GM23338 (cell line): ENCODE measurements at regions not wholly inside any gene's neighbourhood (a gene's known extent, or its start where the extent isn't known, plus 50 kb on each side); places are given as distances from the start of the nearest gene placed in this dataset.

Source experiments
- CREB1 ChIP-seq: fragments of 250-450 bp; sonication (Bioruptor Pico); IDR thresholded peaks from 2 replicates; pipeline ENCODE4 v1.5.0; 2020; ENCODE audit warnings: low read depth, mild to moderate bottlenecking, moderate library complexity
- CTCF ChIP-seq, 2 experiments: fragments of 200-600 bp in 1 of 2; sonication (generic) in 1 of 2; conservative IDR thresholded peaks; 2 replicates each; pipeline versions ENCODE4 v1.5.1 to v1.6.1; 2016 to 2017; ENCODE audit warnings: antibody characterized with exemption in 2 of 2, low read depth in 2 of 2, mild to moderate bottlenecking in 2 of 2, moderate library complexity in 1 of 2
- EZH2 ChIP-seq: fragments of 200-600 bp; sonication (generic); IDR thresholded peaks from one replicate; pipeline ENCODE4 v1.8.0; 2017; ENCODE audit warnings: antibody characterized with exemption, mild to moderate bottlenecking, low read depth; ENCODE audit not compliant: unreplicated experiment
- EZH2phosphoT487 ChIP-seq: fragments of 200-600 bp; sonication (generic); IDR thresholded peaks from one replicate; pipeline ENCODE4 v1.8.1; 2018; ENCODE audit warnings: antibody characterized with exemption; ENCODE audit not compliant: unreplicated experiment
- JUNB ChIP-seq: IDR thresholded peaks from one replicate; pipeline ENCODE4 v1.6.1; 2016; ENCODE audit warnings: antibody characterized with exemption; ENCODE audit not compliant: unreplicated experiment
- NANOG ChIP-seq: IDR thresholded peaks from 2 replicates; pipeline ENCODE4 v1.6.1; 2016; ENCODE audit warnings: antibody characterized with exemption, borderline replicate concordance
- POLR2AphosphoS5 ChIP-seq: IDR thresholded peaks from 2 replicates; pipeline ENCODE4 v1.6.1; 2016; ENCODE audit warnings: antibody characterized with exemption, low read depth
- STAT1 ChIP-seq: IDR thresholded peaks from one replicate; pipeline ENCODE4 v1.6.1; 2016; ENCODE audit warnings: antibody characterized with exemption; ENCODE audit not compliant: unreplicated experiment
- ZNF462 ChIP-seq: fragments of 250-450 bp; sonication (Bioruptor Pico); IDR thresholded peaks from 2 replicates; pipeline ENCODE4 v1.5.0; 2020; ENCODE audit warnings: mild to moderate bottlenecking, moderate library complexity
- TF ChIP-seq, protein P1 (sequence below): IDR thresholded peaks from one replicate; pipeline ENCODE4 v1.6.1; 2018; ENCODE audit warnings: antibody characterized with exemption; ENCODE audit not compliant: unreplicated experiment
- TF ChIP-seq, protein P2 (sequence below): IDR thresholded peaks from 2 replicates; pipeline ENCODE4 v1.6.1; 2016; ENCODE audit warnings: antibody characterized with exemption

- TF ChIP-seq NANOG = no peak
- TF ChIP-seq CTCF (conservative IDR thresholded peaks at IDR 0.05; ENCODE audit: low read depth in 2 of 2) = no peak
- TF ChIP-seq, protein P1, sequence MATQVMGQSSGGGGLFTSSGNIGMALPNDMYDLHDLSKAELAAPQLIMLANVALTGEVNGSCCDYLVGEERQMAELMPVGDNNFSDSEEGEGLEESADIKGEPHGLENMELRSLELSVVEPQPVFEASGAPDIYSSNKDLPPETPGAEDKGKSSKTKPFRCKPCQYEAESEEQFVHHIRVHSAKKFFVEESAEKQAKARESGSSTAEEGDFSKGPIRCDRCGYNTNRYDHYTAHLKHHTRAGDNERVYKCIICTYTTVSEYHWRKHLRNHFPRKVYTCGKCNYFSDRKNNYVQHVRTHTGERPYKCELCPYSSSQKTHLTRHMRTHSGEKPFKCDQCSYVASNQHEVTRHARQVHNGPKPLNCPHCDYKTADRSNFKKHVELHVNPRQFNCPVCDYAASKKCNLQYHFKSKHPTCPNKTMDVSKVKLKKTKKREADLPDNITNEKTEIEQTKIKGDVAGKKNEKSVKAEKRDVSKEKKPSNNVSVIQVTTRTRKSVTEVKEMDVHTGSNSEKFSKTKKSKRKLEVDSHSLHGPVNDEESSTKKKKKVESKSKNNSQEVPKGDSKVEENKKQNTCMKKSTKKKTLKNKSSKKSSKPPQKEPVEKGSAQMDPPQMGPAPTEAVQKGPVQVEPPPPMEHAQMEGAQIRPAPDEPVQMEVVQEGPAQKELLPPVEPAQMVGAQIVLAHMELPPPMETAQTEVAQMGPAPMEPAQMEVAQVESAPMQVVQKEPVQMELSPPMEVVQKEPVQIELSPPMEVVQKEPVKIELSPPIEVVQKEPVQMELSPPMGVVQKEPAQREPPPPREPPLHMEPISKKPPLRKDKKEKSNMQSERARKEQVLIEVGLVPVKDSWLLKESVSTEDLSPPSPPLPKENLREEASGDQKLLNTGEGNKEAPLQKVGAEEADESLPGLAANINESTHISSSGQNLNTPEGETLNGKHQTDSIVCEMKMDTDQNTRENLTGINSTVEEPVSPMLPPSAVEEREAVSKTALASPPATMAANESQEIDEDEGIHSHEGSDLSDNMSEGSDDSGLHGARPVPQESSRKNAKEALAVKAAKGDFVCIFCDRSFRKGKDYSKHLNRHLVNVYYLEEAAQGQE = no peak
- TF ChIP-seq EZH2 = no peak
- no peak for TF ChIP-seq JUNB
- no peak for TF ChIP-seq STAT1
- no peak for TF ChIP-seq POLR2AphosphoS5
- no peak for TF ChIP-seq EZH2phosphoT487
- TF ChIP-seq, protein P2, sequence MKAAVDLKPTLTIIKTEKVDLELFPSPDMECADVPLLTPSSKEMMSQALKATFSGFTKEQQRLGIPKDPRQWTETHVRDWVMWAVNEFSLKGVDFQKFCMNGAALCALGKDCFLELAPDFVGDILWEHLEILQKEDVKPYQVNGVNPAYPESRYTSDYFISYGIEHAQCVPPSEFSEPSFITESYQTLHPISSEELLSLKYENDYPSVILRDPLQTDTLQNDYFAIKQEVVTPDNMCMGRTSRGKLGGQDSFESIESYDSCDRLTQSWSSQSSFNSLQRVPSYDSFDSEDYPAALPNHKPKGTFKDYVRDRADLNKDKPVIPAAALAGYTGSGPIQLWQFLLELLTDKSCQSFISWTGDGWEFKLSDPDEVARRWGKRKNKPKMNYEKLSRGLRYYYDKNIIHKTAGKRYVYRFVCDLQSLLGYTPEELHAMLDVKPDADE = no peak
- TF ChIP-seq ZNF462 (CRISPR knock-in tag) = no peak
- no peak for TF ChIP-seq CREB1 (CRISPR knock-in tag)
These were observed 232.9 kb upstream of the NCAM1 start for GRCh38 chr11:112728288-112728687.
